Inflammatory macrophage (primary cell): ENCODE measurements at regions not wholly inside any gene's neighbourhood (a gene's known extent, or its start where the extent isn't known, plus 50 kb on each side); places are given as distances from the start of the nearest gene placed in this dataset.

Source experiments
- DNase-seq, 2 donors: peaks; one replicate each; pipeline ENCODE4 v3.0.0-alpha.2; 2020 to 2022

DNA sequence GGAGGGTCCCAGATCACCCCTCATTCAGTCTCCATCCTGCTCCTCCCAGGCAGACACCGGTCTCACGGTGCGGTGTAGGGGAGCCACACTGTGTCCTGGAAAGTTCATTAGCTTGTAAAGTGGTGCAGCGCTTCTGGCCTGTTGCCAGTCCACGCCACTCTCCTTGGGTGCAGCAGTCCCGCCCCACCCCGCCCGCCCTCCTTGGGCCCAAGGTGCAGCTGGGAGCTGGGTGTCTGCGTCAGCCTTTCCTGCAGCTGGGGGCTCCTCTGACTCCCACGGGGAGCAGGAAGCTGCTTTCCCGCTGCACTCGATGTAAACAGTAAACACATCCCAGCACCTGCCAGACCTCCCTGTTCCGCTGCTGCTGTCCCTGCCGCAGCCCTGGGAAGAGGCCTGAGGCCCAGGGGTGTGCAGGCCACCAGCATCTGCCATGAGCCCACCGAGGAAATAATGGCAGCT lies 53.8 kb upstream of the ASB18 start:
- no peak for DNase-seq

DNA sequence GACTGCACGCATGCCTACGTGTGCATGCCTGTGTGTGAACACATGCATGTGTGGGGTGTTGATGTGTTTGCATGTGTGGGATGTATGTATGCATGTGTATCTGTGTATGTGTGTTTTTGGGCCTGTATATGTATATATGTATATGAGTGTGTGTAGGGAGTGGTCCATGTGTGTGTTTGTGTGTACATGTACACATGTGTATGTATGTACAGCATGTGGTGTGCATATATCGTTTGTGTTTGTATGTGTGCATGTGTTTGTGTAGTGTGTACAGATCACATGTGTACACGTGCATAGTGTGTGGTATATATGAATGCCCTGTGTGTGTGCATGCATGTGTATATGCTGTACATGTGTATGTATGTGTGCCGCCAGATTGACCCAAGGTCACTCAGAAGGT lies 54.2 kb upstream of the ASB18 start:
- no peak for DNase-seq

DNA sequence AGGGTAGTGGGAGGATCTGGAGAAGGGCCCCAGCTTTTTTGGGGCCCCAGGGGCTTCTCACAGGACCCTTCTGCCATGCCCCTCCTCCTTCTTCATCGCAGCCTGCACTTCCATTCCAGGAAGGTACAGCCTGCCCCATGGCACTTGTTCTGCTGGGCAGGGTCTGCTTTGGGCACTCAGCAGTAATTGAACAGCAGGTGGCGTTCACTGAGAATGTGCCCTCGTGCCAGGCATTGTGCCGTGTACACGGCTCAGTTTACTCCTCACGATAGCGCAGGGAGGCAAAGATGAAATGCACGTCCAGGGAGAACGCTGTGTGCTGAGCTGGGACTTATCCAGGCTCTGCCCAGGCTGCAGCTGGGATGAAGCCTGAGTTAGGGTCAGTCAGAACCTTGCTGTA lies 54.8 kb upstream of the ASB18 start:
- no peak for DNase-seq

- no peak for DNase-seq
Measured at GRCh38 chr2:236321415-236321814, 57.2 kb upstream of the ASB18 start.

- DNase-seq = no peak
Measured at GRCh38 chr2:236333417-236334121, 69.4 kb upstream of the ASB18 start.

GRCh38 chr2:236334122-236334876 lies 70.1 kb upstream of the ASB18 start:
- DNase-seq = no peak

DNA sequence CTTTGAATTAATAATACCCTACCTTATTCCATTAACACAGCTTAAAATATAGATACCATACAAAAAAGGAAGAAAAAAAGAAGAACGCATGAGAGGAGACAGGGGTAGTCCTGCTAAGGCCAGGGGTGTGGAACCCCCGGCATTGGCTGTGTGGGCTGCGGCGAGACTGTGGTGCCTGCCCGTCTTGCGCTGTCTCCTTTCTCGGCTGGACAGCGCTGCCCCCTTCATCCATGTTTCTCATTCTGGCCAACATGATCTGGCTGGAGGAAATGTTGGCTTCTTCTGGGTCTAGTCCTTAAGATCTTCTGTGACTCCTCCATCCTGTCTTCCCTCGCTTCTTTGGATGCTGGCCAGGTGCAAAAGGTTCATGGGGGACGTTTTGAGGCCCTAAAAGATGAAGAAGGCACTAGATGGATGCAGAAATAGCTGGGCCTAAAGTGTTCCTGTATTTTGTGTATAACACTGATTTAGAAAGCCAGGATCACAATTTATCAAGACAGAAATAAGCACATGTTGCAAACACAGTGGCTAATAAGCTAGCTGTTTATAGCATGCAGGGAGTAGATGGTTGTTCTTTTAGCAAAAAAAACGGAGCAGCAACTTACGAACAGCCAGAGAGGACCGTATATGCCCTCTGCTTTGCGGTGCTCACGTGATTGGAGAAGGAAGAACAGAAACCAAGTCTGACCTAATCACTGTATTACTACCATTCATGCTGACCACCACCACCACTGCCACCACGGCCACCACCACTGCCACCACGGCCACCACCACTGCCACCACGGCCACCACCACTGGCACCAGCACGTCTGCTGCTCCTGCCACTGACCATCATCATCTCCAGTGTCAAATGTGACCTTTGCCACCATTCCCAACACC lies 71.7 kb upstream of the ASB18 start:
- DNase-seq = no peak

GRCh38 chr2:236336575-236337464 lies 72.6 kb upstream of the ASB18 start:
- DNase-seq = no peak

GRCh38 chr2:236337465-236338325 lies 73.5 kb upstream of the ASB18 start:
- DNase-seq = no peak

DNA sequence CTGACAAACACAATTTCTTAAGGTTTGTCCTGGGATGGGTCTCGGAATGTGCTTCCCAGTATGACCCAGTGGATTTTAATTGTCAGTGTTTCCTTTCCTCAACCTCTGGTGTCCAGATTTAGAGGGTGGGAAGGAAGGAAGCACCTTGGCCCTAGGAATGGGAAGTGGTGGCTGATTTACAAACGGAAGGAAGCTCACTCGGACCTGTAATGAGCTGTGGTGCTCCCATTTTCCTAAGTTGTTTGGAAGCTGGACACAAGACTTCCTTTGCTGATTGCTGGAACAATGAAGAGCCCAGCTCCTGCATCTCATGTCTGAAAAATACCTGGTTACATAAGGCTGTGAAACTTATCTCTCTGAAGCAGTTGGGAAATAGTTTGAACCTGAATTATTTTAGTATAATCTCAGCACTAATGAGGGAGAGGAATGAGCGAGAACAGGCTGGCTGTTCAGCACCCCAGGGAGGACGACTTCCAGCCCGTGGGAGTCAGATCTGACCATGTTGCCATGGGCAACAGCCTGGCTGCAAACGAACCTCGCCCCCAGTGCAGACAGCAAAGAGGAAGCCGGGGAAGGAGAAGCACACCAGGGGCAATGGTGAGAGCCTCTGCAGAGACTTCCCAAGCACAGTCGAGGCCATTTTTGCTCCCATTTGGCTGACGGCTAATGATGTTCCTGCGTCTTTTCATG lies 74.4 kb upstream of the ASB18 start:
- peak; percentile 83 to 90 for DNase-seq

DNA sequence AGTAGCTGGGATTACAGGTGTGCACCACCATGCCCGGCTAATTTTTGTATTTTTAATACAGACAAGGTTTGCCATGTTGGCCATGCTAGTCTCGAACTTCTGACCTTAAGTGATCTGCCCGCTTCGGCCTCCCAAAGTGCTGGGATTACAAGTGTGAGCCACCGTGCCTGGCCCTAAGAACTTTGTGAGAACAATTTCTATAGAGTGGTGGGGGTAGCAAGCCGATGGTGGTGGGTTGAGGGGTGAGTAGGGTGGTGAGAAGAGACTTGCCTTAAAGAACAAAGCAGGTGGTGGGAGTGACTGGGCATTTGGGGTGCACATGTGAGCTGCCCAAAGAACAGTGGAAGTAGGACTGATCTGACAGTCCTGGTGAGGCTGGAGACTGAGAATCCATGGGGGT lies 76.0 kb upstream of the ASB18 start:
- no peak for DNase-seq

DNA sequence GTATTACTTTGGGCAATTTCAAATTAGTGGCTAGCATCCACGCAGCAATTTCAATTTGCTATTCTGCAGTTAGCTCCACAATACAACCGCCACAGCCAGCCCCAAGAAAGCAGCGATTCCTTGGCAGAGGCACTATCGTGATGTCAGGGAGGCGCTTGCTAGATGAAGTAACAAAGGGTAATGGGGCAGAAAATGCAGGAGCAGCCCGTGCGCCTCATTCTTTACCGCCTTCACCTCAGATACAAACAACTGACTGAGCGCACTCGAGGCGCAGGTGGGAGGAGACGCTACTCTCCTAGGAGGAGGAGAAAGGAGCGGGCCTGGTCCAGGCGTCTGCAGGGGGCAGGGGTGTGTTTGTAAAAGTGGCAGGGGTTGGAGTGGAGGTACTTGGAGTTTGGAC lies 76.9 kb upstream of the ASB18 start:
- no peak for DNase-seq

- DNase-seq = no peak
Measured at GRCh38 chr2:236341721-236342120, 77.5 kb upstream of the ASB18 start.

- no peak for DNase-seq
Measured at GRCh38 chr2:236342507-236342906, 78.3 kb upstream of the ASB18 start.

- no peak for DNase-seq
Measured at GRCh38 chr2:236342951-236343350, 78.7 kb upstream of the ASB18 start.

DNA sequence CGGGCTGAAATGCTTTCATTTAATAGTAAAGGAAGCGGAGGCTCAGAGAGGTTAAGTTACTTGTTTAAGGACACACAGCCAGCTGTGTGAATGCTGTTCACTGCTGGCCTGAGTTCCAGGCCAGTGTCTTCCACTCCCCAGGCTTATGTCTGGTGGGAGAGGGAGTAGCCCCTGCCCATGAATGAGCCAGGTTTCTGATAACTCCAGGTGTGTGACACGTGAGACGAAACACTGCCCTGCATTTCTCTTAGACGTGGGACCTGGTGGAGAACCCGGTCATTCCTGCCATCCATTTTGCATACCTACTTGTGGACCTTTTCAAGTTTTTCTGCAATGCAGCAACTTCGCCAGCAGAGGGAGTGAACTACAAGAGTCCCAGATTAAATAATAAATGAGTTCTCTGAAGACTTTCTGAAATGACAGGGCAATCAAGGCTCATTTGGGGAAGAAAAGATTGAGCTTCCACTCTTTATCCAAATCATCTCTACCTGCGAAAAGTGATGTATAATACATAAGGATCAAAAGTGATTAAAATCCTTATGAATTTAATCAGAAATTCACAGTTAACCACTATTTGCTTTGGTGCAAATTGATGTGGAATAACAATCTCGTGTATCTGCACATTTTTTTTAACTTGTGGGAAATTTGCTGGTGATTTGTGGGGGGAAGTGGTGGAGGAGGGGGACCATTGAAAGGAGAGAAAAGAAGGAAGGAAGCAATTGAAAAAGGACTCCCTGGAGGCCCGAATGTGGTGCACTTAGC lies 79.4 kb upstream of the ASB18 start:
- peak; percentile 66 to 76 for DNase-seq

GRCh38 chr2:236344446-236344845 lies 80.2 kb upstream of the ASB18 start:
- DNase-seq = no peak

- DNase-seq = no peak
Measured at GRCh38 chr2:236345081-236345714, 81.0 kb upstream of the ASB18 start.

GRCh38 chr2:236346366-236346765 lies 82.2 kb upstream of the ASB18 start:
- DNase-seq = no peak
